GM18907 (cell line): ENCODE measurements at regions not wholly inside any gene's neighbourhood (a gene's known extent, or its start where the extent isn't known, plus 50 kb on each side); places are given as distances from the start of the nearest gene placed in this dataset.

Experiments
- ATAC-seq: cut with Tn5 transposase; IDR thresholded peaks from one replicate; pipeline ENCODE4 v1.9.1; 2021; ENCODE audit warnings: mild to moderate bottlenecking, moderate library complexity; ENCODE audit not compliant: unreplicated experiment

- ATAC-seq: no peak
Observed at GRCh38 chr4:18556402-18556801, 534.8 kb upstream of the LCORL start.

GRCh38 chr4:18540349-18540748 lies 518.8 kb upstream of the LCORL start:
- no peak for ATAC-seq

DNA sequence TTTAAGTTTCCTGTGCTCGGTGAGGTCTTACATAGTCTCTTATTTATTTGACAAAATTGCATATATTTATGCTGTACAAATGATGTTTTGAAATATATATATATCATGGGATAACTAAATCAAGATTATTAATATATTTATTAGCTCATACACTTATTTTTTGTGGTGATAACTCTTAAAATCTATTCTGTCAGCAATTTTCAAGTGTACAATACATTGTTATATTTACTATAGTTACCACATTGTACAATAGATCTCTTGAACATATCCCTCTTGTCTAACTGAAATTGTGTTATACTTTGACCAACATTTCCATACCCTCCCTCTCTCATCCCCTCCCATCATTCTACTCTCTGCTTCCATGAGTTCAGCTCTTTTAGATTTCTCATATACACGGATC lies 516.6 kb upstream of the LCORL start:
- no peak for ATAC-seq

GRCh38 chr4:18536428-18536827 lies 514.9 kb upstream of the LCORL start:
- no peak for ATAC-seq

DNA sequence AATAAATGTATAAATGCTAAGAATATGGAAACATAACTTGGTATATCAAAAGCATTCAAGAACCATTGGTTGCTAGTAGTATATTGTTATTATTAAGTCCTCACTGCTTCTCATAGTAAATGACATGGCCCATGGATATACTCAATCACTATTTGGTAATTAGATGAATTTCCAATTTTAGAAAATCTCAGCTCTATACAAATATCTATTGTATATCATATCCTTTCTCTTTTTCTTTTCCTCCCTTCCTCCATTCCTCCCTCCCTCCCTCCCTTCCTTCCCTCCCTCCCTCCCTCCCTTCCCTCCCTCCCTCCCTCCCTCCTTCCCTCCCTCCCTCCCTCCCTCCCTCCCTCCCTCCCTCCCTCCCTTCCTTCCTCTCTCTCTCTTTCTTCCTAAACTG lies 514.4 kb upstream of the LCORL start:
- no peak for ATAC-seq

DNA sequence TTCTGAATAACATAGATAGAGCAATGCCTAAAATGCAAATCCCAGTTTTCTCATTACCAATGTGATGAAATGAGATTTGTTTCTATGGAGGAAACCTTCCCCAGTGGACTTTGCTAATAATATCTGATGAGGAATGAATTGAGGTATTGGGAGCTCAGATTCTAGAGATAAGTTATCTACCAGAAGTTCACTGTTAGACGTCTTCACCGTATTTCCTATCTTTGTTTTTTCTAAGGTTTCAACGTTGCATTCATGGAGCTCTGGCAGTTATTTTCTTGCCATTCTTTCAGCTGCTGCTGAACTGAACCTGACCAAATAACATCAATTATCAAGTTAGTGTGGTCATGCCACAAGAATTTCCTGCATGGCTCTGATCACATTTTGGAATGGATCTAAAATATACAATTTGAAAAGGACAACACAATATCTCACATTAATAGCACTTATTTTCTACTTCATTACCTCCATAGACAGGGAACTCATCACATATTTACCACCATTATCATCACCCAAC lies 511.8 kb upstream of the LCORL start:
- no peak for ATAC-seq

GRCh38 chr4:18531731-18532130 lies 510.2 kb upstream of the LCORL start:
- ATAC-seq: no peak

- no peak for ATAC-seq
Observed at GRCh38 chr4:18529482-18529881, 507.9 kb upstream of the LCORL start.

- ATAC-seq: no peak
Observed at GRCh38 chr4:18524667-18525066, 503.1 kb upstream of the LCORL start.

- ATAC-seq: no peak
Observed at GRCh38 chr4:18518098-18518497, 496.5 kb upstream of the LCORL start.

GRCh38 chr4:18513861-18514260 lies 492.3 kb upstream of the LCORL start:
- ATAC-seq: no peak

DNA sequence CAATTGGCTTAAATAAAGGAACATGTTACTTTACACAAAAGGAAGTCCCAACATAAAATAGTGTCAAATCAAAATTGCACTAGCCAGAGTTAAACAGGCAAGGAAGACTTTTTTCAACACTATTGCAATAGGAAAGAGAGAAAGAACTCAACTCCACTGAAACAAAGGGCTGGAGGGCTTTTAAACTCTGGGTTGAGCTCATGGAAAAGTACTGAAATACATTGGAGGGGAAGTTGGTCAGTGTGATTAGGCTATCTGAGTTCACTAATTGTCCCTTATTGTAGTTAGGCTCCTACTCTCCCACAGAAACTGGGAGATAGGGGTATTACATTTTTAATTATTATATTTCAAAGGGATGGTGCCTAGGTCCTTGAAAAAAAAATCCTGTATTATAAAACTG lies 491.2 kb upstream of the LCORL start:
- no peak for ATAC-seq

DNA sequence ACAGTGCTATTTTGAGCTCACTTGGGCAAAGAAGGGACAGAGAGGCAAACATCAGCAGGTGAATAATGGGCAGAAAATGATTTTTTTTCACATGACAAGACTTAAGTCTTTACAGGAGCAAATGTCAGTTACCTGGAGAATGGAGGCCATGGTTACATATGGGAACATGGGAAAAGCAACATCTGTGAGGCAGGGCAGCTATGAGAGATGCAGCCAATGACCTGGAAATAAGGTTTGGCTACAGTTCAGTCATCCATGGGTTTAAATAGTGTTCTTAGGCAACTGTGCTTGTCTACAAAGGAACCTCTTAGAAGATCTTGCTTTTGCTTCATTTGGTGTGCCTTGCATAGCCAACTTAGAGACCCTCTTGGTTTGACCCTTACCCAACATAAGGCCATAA lies 490.2 kb upstream of the LCORL start:
- ATAC-seq: no peak

- no peak for ATAC-seq
Observed at GRCh38 chr4:18508786-18509185, 487.2 kb upstream of the LCORL start.

- no peak for ATAC-seq
Observed at GRCh38 chr4:18480928-18481327, 459.4 kb upstream of the LCORL start.

DNA sequence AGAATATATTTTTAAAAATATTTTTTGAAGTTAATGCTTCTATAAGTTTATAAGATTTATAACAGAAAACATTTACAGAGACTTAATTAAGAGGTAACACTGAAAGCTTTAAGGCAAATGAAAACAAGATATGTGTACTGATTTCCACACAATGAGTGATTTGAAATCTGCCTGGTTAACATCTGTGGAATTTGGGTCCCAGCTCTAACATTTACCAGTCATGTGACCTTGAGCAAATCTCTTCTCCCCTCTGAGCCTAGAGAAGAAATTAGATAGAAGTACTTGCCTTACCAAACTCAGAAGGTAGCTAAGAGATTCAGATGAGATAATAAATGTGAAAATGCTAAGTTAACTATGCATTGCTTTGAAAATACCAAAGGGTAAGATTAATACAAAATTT lies 458.8 kb upstream of the LCORL start:
- no peak for ATAC-seq

DNA sequence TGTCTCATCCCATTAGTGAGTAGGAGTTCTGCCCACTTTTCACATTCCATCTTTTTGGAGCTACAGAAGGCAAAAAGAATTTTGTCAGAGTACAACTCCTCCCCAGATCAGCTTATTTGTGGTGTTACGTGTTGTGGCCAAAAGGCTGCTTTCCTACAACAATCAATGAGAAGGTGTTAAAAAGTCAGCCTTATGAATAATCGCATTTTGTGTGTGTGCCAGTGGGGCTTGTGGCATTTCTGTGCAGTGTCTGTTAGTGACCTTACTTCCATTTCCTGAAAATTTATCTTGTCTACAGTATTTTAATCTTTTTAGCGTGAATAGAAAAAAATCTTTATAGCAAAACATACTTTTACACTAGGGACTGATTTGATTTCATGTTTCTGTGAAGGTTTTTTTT lies 458.3 kb upstream of the LCORL start:
- no peak for ATAC-seq

GRCh38 chr4:18463987-18464559 lies 442.5 kb upstream of the LCORL start:
- ATAC-seq: no peak

DNA sequence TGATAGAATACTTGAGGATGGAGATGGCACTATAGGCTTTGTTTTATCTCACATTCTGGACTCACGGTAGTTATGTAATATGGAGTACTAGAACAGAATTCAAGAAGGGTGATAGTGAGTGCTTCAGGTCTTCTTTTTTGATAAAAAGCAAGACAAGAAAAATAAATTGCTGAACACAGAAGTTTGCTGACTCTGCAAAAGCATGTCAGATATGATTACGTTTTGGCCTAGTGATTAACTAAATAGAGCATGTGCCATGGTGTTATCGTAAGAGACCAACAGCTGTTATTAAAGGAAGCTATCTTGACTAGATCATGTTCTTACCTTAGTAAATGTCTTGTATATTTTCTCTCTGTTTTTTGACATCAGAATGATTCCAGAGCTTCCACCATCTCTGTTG lies 436.9 kb upstream of the LCORL start:
- no peak for ATAC-seq

DNA sequence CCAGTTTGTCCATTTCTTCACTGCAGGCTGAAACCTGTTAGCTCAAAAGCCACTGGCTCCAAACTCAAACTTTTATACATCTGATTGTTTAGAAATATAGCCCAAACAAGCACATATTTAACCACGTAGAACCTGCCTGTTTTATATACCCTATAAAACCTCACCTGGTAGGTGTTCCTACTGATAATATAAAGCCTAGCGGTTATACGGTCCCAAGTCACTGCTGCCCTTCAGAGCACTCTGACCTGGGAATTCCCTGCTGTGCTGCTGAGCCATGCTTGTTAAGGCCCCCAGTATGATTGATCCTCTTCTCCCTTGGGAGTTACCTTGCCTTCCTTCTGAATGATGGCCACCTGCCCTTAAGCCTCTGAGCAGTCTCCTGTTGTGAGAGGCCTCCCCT lies 432.8 kb upstream of the LCORL start:
- no peak for ATAC-seq

DNA sequence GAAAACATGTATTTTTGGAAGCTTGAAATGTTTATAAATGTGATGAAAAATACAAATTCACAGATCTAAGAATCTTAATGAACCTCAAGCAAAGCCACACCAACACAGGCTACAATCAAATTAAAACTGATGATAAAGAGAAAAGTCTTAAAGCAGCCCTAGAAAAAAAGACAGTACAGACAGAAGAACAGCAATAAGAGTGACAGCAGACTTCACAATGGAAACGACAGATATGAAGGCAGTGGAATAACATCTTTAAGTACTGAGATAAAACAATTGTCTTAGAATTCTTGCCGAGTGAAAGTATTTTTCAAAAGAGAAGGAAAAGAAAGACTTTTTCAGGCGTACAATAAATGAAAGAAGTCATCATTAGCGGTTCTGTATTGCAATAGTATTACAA lies 423.6 kb upstream of the LCORL start:
- no peak for ATAC-seq

- ATAC-seq: no peak
Observed at GRCh38 chr4:18444206-18444605, 422.7 kb upstream of the LCORL start.

GRCh38 chr4:18442957-18443356 lies 421.4 kb upstream of the LCORL start:
- no peak for ATAC-seq
